ENCODE measurements at regions not wholly inside any gene's neighbourhood (a gene's known extent, or its start where the extent isn't known, plus 50 kb on each side); places are given as distances from the start of the nearest gene placed in this dataset.

GRCh38 chr2:116747103-116747502 lies 1067.4 kb upstream of the DDX18 start:
- no peak for TF ChIP-seq CTCF (IDR thresholded peaks at IDR 0.05; ENCODE audit: insufficient read depth, low read depth, low read length)
- TF ChIP-seq EZH2 (IDR thresholded peaks at IDR 0.05; ENCODE audit: insufficient read depth, low read length) = no peak
